ENCODE measurements at regions not wholly inside any gene's neighbourhood (a gene's known extent, or its start where the extent isn't known, plus 50 kb on each side); places are given as distances from the start of the nearest gene placed in this dataset.

GRCh38 chr7:109996411-109996810, 1094.5 kb upstream of the LRRN3 start:
- ATAC-seq: no peak
- TF ChIP-seq BACH2 (CRISPR knock-in tag; IDR thresholded peaks at IDR 0.05; ENCODE audit: borderline replicate concordance): no peak
- TF ChIP-seq ZFP30 (CRISPR knock-in tag; IDR thresholded peaks at IDR 0.05): no peak
- TF ChIP-seq CSDC2 (CRISPR knock-in tag; IDR thresholded peaks at IDR 0.05): no peak
- no peak for TF ChIP-seq OSR1 (CRISPR knock-in tag; IDR thresholded peaks at IDR 0.05)
- no peak for TF ChIP-seq ZNF8 (CRISPR knock-in tag; IDR thresholded peaks at IDR 0.05)
- TF ChIP-seq ESRRG (CRISPR knock-in tag; IDR thresholded peaks at IDR 0.05): no peak

GRCh38 chr7:109996927-109997326, 1094.0 kb upstream of the LRRN3 start:
- no peak for TF ChIP-seq POU6F1 (CRISPR knock-in tag; IDR thresholded peaks at IDR 0.05; ENCODE audit: borderline replicate concordance, low read depth)
- TF ChIP-seq GLIS3 (CRISPR knock-in tag; IDR thresholded peaks at IDR 0.05): no peak
- no peak for TF ChIP-seq ZC3H10 (CRISPR knock-in tag; IDR thresholded peaks at IDR 0.05)
- TF ChIP-seq ZFP3 (CRISPR knock-in tag; IDR thresholded peaks at IDR 0.05): no peak
- TF ChIP-seq PPARA (CRISPR knock-in tag; IDR thresholded peaks at IDR 0.05; ENCODE audit: borderline replicate concordance): no peak
- no peak for TF ChIP-seq ARNTL (CRISPR knock-in tag; IDR thresholded peaks at IDR 0.05; ENCODE audit: borderline replicate concordance, low read depth)
- TF ChIP-seq BACH2 (CRISPR knock-in tag; IDR thresholded peaks at IDR 0.05; ENCODE audit: borderline replicate concordance): no peak
- TF ChIP-seq, protein P1, sequence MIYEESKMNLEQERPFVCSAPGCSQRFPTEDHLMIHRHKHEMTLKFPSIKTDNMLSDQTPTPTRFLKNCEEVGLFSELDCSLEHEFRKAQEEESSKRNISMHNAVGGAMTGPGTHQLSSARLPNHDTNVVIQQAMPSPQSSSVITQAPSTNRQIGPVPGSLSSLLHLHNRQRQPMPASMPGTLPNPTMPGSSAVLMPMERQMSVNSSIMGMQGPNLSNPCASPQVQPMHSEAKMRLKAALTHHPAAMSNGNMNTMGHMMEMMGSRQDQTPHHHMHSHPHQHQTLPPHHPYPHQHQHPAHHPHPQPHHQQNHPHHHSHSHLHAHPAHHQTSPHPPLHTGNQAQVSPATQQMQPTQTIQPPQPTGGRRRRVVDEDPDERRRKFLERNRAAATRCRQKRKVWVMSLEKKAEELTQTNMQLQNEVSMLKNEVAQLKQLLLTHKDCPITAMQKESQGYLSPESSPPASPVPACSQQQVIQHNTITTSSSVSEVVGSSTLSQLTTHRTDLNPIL (CRISPR knock-in tag; IDR thresholded peaks at IDR 0.05; ENCODE audit: low read depth): no peak
- TF ChIP-seq, protein P2, sequence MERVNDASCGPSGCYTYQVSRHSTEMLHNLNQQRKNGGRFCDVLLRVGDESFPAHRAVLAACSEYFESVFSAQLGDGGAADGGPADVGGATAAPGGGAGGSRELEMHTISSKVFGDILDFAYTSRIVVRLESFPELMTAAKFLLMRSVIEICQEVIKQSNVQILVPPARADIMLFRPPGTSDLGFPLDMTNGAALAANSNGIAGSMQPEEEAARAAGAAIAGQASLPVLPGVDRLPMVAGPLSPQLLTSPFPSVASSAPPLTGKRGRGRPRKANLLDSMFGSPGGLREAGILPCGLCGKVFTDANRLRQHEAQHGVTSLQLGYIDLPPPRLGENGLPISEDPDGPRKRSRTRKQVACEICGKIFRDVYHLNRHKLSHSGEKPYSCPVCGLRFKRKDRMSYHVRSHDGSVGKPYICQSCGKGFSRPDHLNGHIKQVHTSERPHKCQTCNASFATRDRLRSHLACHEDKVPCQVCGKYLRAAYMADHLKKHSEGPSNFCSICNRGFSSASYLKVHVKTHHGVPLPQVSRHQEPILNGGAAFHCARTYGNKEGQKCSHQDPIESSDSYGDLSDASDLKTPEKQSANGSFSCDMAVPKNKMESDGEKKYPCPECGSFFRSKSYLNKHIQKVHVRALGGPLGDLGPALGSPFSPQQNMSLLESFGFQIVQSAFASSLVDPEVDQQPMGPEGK (CRISPR knock-in tag; IDR thresholded peaks at IDR 0.05; ENCODE audit: borderline replicate concordance): no peak
- TF ChIP-seq, protein P3, sequence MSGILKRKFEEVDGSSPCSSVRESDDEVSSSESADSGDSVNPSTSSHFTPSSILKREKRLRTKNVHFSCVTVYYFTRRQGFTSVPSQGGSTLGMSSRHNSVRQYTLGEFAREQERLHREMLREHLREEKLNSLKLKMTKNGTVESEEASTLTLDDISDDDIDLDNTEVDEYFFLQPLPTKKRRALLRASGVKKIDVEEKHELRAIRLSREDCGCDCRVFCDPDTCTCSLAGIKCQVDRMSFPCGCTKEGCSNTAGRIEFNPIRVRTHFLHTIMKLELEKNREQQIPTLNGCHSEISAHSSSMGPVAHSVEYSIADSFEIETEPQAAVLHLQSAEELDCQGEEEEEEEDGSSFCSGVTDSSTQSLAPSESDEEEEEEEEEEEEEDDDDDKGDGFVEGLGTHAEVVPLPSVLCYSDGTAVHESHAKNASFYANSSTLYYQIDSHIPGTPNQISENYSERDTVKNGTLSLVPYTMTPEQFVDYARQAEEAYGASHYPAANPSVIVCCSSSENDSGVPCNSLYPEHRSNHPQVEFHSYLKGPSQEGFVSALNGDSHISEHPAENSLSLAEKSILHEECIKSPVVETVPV (CRISPR knock-in tag; IDR thresholded peaks at IDR 0.05): no peak
- TF ChIP-seq TCF4 (CRISPR knock-in tag; IDR thresholded peaks at IDR 0.05; ENCODE audit: borderline replicate concordance): no peak
- ATAC-seq: no peak

GRCh38 chr7:109997837-109998236, 1093.1 kb upstream of the LRRN3 start:
- no peak for ATAC-seq
- no peak for TF ChIP-seq POU6F1 (CRISPR knock-in tag; IDR thresholded peaks at IDR 0.05; ENCODE audit: borderline replicate concordance, low read depth)
- no peak for TF ChIP-seq SNAI2 (CRISPR knock-in tag; IDR thresholded peaks at IDR 0.05)
- no peak for TF ChIP-seq RARB (CRISPR knock-in tag; IDR thresholded peaks at IDR 0.05)
- no peak for TF ChIP-seq ISL1 (CRISPR knock-in tag; IDR thresholded peaks at IDR 0.05)
- no peak for TF ChIP-seq PPARA (CRISPR knock-in tag; IDR thresholded peaks at IDR 0.05; ENCODE audit: borderline replicate concordance)
- no peak for TF ChIP-seq CSDC2 (CRISPR knock-in tag; IDR thresholded peaks at IDR 0.05)
- TF ChIP-seq, protein P1 (CRISPR knock-in tag; IDR thresholded peaks at IDR 0.05; ENCODE audit: low read depth): no peak
- no peak for TF ChIP-seq GLIS3 (CRISPR knock-in tag; IDR thresholded peaks at IDR 0.05)
- no peak for TF ChIP-seq ZNF8 (CRISPR knock-in tag; IDR thresholded peaks at IDR 0.05)
- no peak for TF ChIP-seq TOX (CRISPR knock-in tag; IDR thresholded peaks at IDR 0.05; ENCODE audit: borderline replicate concordance)
- TF ChIP-seq ZC3H10 (CRISPR knock-in tag; IDR thresholded peaks at IDR 0.05): no peak
- TF ChIP-seq, protein P4, sequence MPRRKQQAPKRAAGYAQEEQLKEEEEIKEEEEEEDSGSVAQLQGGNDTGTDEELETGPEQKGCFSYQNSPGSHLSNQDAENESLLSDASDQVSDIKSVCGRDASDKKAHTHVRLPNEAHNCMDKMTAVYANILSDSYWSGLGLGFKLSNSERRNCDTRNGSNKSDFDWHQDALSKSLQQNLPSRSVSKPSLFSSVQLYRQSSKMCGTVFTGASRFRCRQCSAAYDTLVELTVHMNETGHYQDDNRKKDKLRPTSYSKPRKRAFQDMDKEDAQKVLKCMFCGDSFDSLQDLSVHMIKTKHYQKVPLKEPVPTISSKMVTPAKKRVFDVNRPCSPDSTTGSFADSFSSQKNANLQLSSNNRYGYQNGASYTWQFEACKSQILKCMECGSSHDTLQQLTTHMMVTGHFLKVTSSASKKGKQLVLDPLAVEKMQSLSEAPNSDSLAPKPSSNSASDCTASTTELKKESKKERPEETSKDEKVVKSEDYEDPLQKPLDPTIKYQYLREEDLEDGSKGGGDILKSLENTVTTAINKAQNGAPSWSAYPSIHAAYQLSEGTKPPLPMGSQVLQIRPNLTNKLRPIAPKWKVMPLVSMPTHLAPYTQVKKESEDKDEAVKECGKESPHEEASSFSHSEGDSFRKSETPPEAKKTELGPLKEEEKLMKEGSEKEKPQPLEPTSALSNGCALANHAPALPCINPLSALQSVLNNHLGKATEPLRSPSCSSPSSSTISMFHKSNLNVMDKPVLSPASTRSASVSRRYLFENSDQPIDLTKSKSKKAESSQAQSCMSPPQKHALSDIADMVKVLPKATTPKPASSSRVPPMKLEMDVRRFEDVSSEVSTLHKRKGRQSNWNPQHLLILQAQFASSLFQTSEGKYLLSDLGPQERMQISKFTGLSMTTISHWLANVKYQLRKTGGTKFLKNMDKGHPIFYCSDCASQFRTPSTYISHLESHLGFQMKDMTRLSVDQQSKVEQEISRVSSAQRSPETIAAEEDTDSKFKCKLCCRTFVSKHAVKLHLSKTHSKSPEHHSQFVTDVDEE (CRISPR knock-in tag; IDR thresholded peaks at IDR 0.05): no peak
- TF ChIP-seq ZNF565 (CRISPR knock-in tag; conservative IDR thresholded peaks at IDR 0.05; ENCODE audit: low read depth): no peak
- TF ChIP-seq, protein P2 (CRISPR knock-in tag; IDR thresholded peaks at IDR 0.05; ENCODE audit: borderline replicate concordance): no peak
- TF ChIP-seq ZNF70 (CRISPR knock-in tag; IDR thresholded peaks at IDR 0.05): no peak
- no peak for TF ChIP-seq OSR1 (CRISPR knock-in tag; IDR thresholded peaks at IDR 0.05)
- TF ChIP-seq ZFP3 (CRISPR knock-in tag; IDR thresholded peaks at IDR 0.05): no peak

All from SK-N-SH treated with all-trans-retinoic acid at 6 μM for 48 hours (cell line).